ENCODE measurements at regions not wholly inside any gene's neighbourhood (a gene's known extent, or its start where the extent isn't known, plus 50 kb on each side); places are given as distances from the start of the nearest gene placed in this dataset.

GRCh38 chr20:12592756-12593155, 416.0 kb upstream of the SPTLC3 start:
- FAIRE-seq: no peak
- WGBS, 2 experiments (ENCODE audit: extremely low coverage in 1 of 2, insufficient coverage in 1 of 2, insufficient read length in 1 of 2, insufficient replicate concordance in 2 of 2, low coverage in 1 of 2, low lambda C conversion rate in 2 of 2, missing lambda C conversion rate in 1 of 2): 95% methylated on average over 4 of the region's 4 CpGs; no CpG with 5 or more reads in 1 of the 2 experiments

More at GRCh38 chr20:12592756-12593155, 416.0 kb upstream of the SPTLC3 start:
- POLR2A ChIA-PET (ENCODE audit: partially characterized antibody): interaction anchor here (0.8 to 2.4 kb wide), 2 partner anchors 126 to 171 kb away, joined by 3 to 8 read pairs; no protein-coding TSS in a partner anchor
- no peak overlapping the region for H3K56ac ChIP-seq (replicated peaks; ENCODE audit: insufficient read length, low read depth, low read length)
- H3K9me3 ChIP-seq (ENCODE audit: insufficient read depth in 2 of 2, low read depth in 1 of 2, low read length in 1 of 2): no peaks in the 10 kb centered on the region
- no peak overlapping the region for H2BK15ac ChIP-seq (ENCODE audit: low read length)
- H4K20me1 ChIP-seq (replicated peaks in 1 of 2; ENCODE audit: control insufficient read depth in 1 of 2, insufficient read depth in 2 of 2, low read length in 2 of 2): no peaks in the 10 kb centered on the region
- no peak overlapping the region for H2BK5ac ChIP-seq (ENCODE audit: low read depth, low read length)
- no peak overlapping the region for H3K4ac ChIP-seq (replicated peaks; ENCODE audit: insufficient read length, low read depth, low read length)
- no peak overlapping the region for H3K27ac ChIP-seq (ENCODE audit: low read depth, low read length)
- no peak overlapping the region for H2BK120ac ChIP-seq (replicated peaks; ENCODE audit: low read depth, low read length)
- CTCF ChIA-PET (ENCODE audit: partially characterized antibody): interaction anchor here (1.1 to 2.4 kb wide), 3 partner anchors 14 to 529 kb away, joined by 3 to 7 read pairs (median 3); no protein-coding TSS in a partner anchor
- no peak overlapping the region for H2BK12ac ChIP-seq (ENCODE audit: low read depth, low read length)
- no peak overlapping the region for H3K23ac ChIP-seq (ENCODE audit: insufficient read length)
- H2AK5ac ChIP-seq (ENCODE audit: low read depth, low read length): no peak overlapping the region
- H4K91ac ChIP-seq (replicated peaks; ENCODE audit: insufficient read length, low read length): no peak overlapping the region
- DNase-seq (ENCODE audit: low read depth in 1 of 2, low spot score in 2 of 2): no peak
- no peak overlapping the region for H3K14ac ChIP-seq (ENCODE audit: insufficient read length)
- no peak overlapping the region for H4K5ac ChIP-seq (ENCODE audit: insufficient read length, low read depth, low read length)
- H3K36me3 ChIP-seq (ENCODE audit: control insufficient read depth in 2 of 4, insufficient read depth in 4 of 4, low read length in 3 of 4): no peaks in the 10 kb centered on the region
- no peaks in the 10 kb centered on the region for H3K27me3 ChIP-seq (replicated peaks in 1 of 4; ENCODE audit: control insufficient read depth in 3 of 4, extremely low read depth in 1 of 4, insufficient read depth in 3 of 4, low read length in 3 of 4)
- H4K8ac ChIP-seq (ENCODE audit: extremely low read depth, insufficient read depth, low read length): no peak overlapping the region
- peaks cover 0 to 9% (median 3%) of the 10 kb centered on the region in 4 experiments; a peak in 3 of 7 replicates for H3K4me1 ChIP-seq (replicated peaks in 1 of 4; ENCODE audit: control insufficient read depth in 3 of 4, insufficient read depth in 4 of 4, low read length in 3 of 4)
- no peak for TF ChIP-seq TAF7 (optimal IDR thresholded peaks at IDR 0.05; ENCODE audit: borderline replicate concordance, low read depth, low read length)
- no peak for TF ChIP-seq RNF2 (IDR thresholded peaks at IDR 0.05; ENCODE audit: borderline replicate concordance, low read depth, low read length, missing control alignments, poor library complexity, severe bottlenecking)
- TF ChIP-seq E2F6 (IDR thresholded peaks at IDR 0.05): no peak
- no peak for TF ChIP-seq CREB1 (IDR thresholded peaks at IDR 0.05)
- TF ChIP-seq EZH2 (IDR thresholded peaks at IDR 0.05; ENCODE audit: low read depth, low read length, severe bottlenecking): no peak
- TF ChIP-seq POU5F1 (IDR thresholded peaks at IDR 0.05; ENCODE audit: low read depth, low read length): no peak
- H3K9ac ChIP-seq (replicated peaks in 1 of 4; ENCODE audit: extremely low read depth in 1 of 4, low read depth in 3 of 4, low read length in 3 of 4): no peak overlapping the region
- H3K4me2 ChIP-seq (ENCODE audit: insufficient read depth in 1 of 2, low read depth in 2 of 2, low read length in 2 of 2): no peak overlapping the region
- no peaks in the 10 kb centered on the region for H3K23me2 ChIP-seq (ENCODE audit: low read depth, low read length)
- no peaks in the 10 kb centered on the region for H3K79me2 ChIP-seq (ENCODE audit: control insufficient read depth in 1 of 2, insufficient read depth in 2 of 2, low read length in 2 of 2)
- no peak overlapping the region for H3K4me3 ChIP-seq (ENCODE audit: extremely low read depth in 1 of 4, insufficient read depth in 2 of 4, low read depth in 3 of 4, low read length in 4 of 4)
- H2AFZ ChIP-seq (ENCODE audit: low read length): no peak overlapping the region
- no peak overlapping the region for H2BK20ac ChIP-seq (ENCODE audit: low read length)
- H3K79me1 ChIP-seq (ENCODE audit: low read depth, low read length): no peaks in the 10 kb centered on the region
- no peak overlapping the region for H3K18ac ChIP-seq (ENCODE audit: extremely low read depth, low read length)

Measured in H1 (cell line).